NCI-H510A (cell line): ENCODE measurements at regions not wholly inside any gene's neighbourhood (a gene's known extent, or its start where the extent isn't known, plus 50 kb on each side); places are given as distances from the start of the nearest gene placed in this dataset.
"Not testable (repeated sequence)": the region's sequence is repeated elsewhere in the genome, so short reads cannot be mapped to it uniquely, and the experiment has no call there.

Experiments used
- DNase-seq: peaks from one replicate; lab custom pipeline; 2025; lab: John Stamatoyannopoulos, UW

DNA sequence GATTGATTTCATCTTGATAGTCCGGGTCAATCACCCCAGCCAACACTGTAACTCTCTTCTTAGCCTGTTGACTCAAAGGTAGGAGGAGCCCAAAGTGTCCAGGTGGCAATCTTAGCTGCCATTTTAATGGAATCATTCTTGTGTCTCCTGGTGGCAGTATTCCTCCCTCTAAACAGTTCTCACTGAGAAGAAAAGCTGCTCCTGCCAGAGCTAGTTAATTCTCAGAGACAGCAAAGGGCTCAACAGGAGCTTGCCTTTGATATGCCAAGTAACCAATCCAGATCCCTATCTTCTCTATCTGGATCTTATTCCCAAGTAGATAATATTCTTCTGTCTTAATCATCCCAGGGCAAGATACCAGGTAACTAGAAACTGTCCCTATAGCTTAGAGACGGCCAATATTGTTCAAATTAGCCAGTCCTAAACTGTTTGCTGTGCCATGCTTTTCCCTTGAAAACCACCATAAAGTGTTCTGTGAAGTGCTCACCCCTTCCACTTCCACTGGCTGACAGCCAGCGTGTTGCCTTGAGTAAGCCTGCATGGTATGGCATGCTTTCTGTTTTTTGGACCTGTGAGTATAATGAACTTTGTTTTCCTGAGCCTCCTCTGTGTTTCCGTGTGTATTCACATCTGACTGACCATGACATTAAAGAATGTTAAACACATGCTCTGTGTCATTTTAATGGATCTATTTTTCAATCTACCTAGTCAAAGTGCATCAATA, 463.7 kb upstream of the SLITRK5 start:
- no peak for DNase-seq

DNA sequence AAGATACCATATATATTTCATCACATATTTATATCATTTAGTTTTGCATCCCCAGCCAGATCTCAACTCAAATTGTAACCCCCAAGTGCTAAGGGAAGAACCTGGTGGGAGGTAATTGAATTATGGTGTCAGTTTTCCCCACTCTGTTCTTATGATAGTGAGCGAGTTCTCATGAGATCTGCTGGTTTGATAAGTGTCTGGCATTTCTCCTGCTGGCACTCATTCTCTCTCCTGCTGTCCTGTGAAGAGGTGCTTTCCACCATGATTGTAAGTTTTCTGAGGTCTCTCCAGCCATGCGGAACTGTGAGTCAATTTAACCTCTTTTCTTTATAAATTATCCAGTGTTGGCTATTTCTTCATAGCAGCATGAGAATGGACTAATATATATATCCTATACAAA, 462.5 kb upstream of the SLITRK5 start:
- no peak for DNase-seq

- no peak for DNase-seq
Measured at GRCh38 chr13:87234981-87235380, 436.2 kb upstream of the SLITRK5 start.

DNA sequence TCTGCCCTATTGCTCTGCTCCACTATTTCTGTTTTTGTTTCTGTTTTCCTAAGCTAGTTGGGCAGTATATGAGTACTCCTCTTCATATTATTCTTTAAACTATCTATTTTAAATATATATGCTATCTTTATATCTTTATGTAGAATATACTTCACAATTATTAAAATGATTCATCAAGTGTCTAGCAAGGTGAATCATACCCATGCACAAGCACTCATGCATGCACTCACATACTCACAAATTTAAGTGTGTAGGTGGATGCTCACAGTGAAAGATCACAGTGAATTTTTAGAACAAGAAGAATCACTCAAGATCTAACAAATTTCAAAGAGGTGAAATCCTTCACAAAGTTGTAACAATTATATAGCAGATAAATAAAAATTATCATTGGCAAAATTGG, 435.6 kb upstream of the SLITRK5 start:
- no peak for DNase-seq

- DNase-seq: no peak
Measured at GRCh38 chr13:87244256-87244890, 426.8 kb upstream of the SLITRK5 start.

- DNase-seq: not testable (repeated sequence)
Measured at GRCh38 chr13:87249847-87250246, 421.3 kb upstream of the SLITRK5 start.

DNA sequence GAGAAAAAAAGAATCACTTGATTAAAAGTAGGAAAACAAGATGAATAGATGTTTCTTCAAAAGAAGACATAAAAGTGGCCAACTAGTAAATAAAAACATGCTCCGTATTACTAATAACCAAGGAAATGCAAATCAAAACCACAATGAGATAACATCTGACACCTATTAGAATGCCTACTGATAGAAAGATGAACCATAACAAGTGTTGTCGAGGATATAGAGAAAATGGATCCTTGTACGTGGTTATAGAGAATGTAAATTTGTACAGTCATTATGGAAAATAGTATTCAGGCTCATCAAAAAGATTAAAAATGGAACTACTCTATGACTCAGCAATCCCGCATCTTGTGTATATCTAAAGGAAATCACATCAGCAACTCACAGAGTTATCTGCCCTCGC, 415.8 kb upstream of the SLITRK5 start:
- no peak for DNase-seq

GRCh38 chr13:87259479-87260083, 411.6 kb upstream of the SLITRK5 start:
- no peak for DNase-seq

GRCh38 chr13:87274209-87274819, 396.9 kb upstream of the SLITRK5 start:
- peak; percentile 28 for DNase-seq

- no peak for DNase-seq
Measured at GRCh38 chr13:87280139-87280538, 391.0 kb upstream of the SLITRK5 start.

DNA sequence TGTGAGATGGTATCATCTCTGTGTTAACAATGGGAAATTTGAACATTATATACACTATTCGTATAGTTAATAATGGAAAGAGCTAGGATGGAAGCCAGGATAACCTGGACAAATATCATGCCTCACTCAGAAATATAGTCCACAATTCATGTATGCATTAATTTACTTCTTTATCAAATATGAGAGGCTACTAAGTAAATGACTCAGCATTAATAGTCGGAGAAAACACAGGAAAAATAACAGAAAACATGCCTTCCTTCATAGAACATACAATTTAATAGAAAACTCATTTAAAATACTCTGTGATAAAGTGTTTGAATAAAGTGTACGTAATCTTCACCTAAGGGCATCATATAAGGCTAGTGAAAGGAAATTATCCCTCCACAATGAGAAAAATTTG, 383.4 kb upstream of the SLITRK5 start:
- DNase-seq: no peak

- DNase-seq: no peak
Measured at GRCh38 chr13:87295636-87296035, 375.5 kb upstream of the SLITRK5 start.

DNA sequence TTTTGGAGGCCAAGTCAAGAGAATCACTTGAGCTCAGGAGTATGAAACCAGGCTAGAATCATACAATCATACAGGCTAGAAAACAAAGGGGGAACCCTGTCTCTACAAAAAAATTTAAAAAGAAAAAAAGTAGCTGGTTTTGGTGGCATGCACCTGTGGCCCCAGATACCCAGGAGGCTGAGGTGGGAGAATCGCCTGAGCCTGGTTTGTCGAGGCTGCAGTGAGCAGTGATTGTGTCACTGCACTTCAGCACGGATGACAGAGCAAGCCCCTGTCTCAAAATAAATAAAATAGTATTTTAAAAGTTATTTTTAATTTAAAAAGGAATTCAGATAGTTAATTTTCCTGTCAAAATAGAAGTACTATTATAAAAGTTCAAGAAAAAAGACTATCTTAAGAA, 369.1 kb upstream of the SLITRK5 start:
- DNase-seq: no peak

DNA sequence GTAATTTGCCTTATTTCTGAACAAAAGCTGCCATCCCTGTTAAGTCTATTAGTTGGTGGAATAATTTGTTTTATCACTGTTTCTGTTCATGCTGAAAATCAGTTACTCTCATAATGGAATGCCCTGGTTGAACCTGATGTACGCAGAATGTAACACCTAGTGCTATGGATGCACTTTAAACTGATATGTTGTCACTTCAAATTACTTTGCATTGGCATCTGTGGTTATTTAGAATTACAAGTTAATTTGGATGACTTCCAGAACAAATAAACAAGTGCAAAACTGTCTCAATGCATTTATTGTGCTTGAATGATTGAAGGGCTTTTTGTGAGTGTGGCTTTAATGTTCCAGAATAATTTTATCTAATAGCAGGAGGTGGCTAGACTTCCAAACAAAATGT, 368.2 kb upstream of the SLITRK5 start:
- DNase-seq: no peak

DNA sequence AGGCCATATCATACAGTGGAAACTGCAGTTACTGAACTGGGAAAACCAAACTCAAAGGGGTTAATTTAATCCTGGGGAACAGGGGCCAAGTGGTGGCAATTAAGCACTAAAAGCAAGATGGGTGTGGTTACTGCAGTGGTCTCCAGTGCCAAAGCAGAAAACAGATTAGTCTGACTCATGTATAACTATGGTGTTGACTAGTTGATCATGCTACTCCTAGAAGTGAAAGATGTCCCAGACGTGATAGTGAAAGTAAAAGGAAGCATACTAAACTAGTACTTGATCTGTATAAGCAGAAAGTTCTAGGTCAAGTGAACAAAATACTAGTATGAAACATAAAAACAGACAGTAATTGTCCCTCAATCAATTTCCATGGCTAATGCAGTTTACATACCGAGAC, 360.0 kb upstream of the SLITRK5 start:
- DNase-seq: no peak

GRCh38 chr13:87314822-87315221, 356.3 kb upstream of the SLITRK5 start:
- DNase-seq: no peak

- no peak for DNase-seq
Measured at GRCh38 chr13:87322386-87322785, 348.8 kb upstream of the SLITRK5 start.

DNA sequence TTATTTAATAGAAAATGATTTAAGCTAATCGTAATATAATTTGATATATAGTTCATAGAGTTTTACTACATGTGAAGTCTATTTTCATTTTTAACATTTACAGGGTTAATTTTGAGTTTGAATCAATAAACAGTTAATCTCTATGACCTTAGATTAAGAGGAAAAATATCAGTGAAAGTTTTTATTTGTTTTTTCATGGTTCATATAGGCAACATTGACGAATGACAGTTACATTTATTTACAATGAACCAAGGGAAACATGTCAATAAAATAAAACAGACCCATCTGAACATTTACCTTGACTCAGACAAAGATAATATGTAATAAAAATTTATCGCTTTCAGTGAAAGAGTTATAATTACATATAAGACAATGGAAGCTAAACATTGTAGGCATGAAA, 346.6 kb upstream of the SLITRK5 start:
- no peak for DNase-seq

DNA sequence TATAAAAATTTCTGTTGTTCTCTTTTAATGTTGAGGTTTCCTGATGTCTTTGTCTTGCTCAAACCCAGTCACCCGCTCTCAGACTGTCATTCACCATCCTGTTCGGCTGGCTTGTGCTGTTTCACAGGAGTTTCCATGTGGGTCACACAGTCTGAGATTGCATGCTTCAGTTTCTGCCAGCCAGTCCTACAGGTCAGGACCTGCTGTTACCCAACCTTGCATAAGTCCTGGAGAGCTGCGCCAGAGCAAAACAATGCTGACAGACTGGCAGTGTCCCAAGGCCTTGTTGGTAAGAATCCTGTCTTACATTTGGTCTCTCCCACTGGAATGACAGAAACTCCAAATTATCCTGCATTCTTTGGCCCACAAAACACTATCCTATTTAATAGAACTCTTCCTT, 340.0 kb upstream of the SLITRK5 start:
- no peak for DNase-seq

DNA sequence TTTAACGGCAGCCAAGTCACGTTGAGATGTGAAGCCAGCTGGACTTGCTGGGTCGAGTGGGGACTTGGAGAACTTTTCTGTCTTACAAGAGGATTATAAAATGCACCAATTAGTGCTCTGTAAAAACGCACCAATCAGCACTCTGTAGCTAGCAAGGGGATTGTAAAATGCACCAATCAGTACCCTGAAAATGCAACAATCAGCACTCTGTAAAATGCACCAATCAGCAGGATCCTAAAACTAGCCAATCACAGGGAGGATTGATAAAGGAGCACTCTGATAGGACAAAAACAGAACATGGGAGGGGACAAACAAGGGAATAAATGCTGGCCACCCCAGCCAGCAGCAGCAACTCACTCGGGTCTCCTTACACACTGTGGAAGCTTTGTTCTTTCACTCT, 337.6 kb upstream of the SLITRK5 start:
- DNase-seq: no peak

- DNase-seq: no peak
Measured at GRCh38 chr13:87334176-87334575, 337.0 kb upstream of the SLITRK5 start.

DNA sequence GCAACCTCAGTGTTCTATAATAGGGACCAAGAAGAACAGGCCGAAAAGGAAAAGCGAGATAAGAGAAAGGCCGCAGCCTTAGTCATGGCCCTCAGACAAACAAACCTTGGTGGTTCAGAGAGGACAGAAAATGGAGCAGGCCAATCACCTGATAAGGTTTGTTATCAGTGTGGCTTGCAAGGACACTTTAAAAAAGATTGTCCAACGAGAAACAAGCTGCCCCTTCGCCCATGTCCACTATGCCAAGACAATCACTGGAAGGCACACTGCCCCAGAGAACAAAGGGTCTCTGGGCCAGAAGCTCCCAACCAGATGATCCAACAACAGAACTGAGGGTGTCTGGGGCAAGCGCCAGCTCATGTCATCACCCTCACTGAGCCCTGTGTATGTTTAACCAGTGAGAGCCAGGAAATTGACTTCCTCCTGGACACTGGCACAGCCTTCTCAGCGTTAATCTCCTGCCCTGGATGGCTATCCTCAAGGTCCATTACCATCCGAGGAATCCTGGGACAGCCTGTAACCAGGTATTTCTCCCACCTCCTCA, 334.8 kb upstream of the SLITRK5 start:
- not testable (repeated sequence) for DNase-seq

DNA sequence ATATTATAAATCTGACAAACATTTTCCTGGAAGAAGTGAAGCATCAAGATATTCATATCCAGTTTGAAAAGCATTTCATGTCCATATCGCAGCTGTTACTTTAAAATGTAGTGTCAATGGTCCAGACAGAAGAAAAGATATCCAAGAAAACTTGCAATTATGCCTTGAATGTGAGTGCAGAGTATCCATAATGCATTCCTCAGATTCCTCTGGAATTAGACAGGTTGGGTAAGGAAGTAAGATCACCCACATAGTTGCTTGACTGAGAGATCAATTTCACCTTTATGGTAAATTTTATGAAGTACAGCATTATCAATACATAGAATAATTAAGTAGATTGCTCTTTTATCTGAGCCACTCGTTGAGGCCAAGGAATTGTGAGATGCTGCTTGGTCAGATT, 327.0 kb upstream of the SLITRK5 start:
- no peak for DNase-seq
